B cell (primary cell): ENCODE measurements at regions not wholly inside any gene's neighbourhood (a gene's known extent, or its start where the extent isn't known, plus 50 kb on each side); places are given as distances from the start of the nearest gene placed in this dataset.

Experiments
- ATAC-seq: fragments of 200-7000 bp; cut with Tn5 transposase; one replicate; pipeline ENCODE4 v1.10.0; 2021; ENCODE audit warnings: low read depth, mild to moderate bottlenecking, moderate number of reproducible peaks, moderate library complexity
- CTCF ChIA-PET: fragments of 350-600 bp; sonication (Branson Sonifier 250); formaldehyde crosslinking; loops from one replicate; lab custom pipeline; 2021; ENCODE audit warnings: antibody characterized with exemption, inconsistent platforms; lab: Charles Lee
- POLR2A ChIA-PET: fragments of 350-600 bp; sonication (Branson Sonifier 250); formaldehyde crosslinking; loops from one replicate; lab custom pipeline; 2021; ENCODE audit warnings: antibody characterized with exemption; lab: Charles Lee
- DNase-seq: peaks from one replicate; pipeline ENCODE4 v3.0.0; 2013
- H2AFZ ChIP-seq: 2 replicates; pipeline ENCODE4 v1.6.1; 2012; ENCODE audit warnings: mild to moderate bottlenecking, low read depth, low read length; ENCODE audit not compliant: insufficient read depth, poor library complexity, severe bottlenecking
- H3K27ac ChIP-seq, 2 donors: 1 replicate in 1 of 2; 2 replicates in 1 of 2; pipeline ENCODE4 v1.5.1; 2012 to 2013; ENCODE audit warnings: low read length in 2 of 2, mild to moderate bottlenecking in 2 of 2, moderate library complexity in 1 of 2
- H3K27me3 ChIP-seq, 4 experiments: fragments of 200-600 bp in 1 of 4; sonication (generic) in 1 of 4; replicated peaks in 1 of 4; 1 replicate in 2 of 4; 2 replicates in 2 of 4; pipeline versions ENCODE4 v1.6.1 to v1.7.0; 2013 to 2016; ENCODE audit warnings: low read length in 3 of 4, mild to moderate bottlenecking in 2 of 4, mixed read lengths in 1 of 4, moderate library complexity in 1 of 4; ENCODE audit not compliant: insufficient read depth in 4 of 4, control insufficient read depth in 3 of 4; ENCODE audit errors: control extremely low read depth in 1 of 4
- H3K36me3 ChIP-seq, 2 experiments: replicated peaks in 1 of 2; 1 replicate in 1 of 2; 2 replicates in 1 of 2; pipeline versions ENCODE4 v1.6.1 to v1.7.1; 2013; ENCODE audit warnings: low read length in 1 of 2; ENCODE audit not compliant: insufficient read depth in 2 of 2, control insufficient read depth in 1 of 2; ENCODE audit errors: control extremely low read depth in 1 of 2, extremely low read depth in 1 of 2
- H3K4me1 ChIP-seq, 2 donors: fragments of 200-600 bp in 1 of 2; sonication (generic) in 1 of 2; 1 replicate in 1 of 2; 2 replicates in 1 of 2; pipeline versions ENCODE4 v1.5.1 to v1.6.1; 2013 to 2017; ENCODE audit warnings: low read length in 2 of 2; ENCODE audit not compliant: control insufficient read depth in 2 of 2, insufficient read depth in 2 of 2
- H3K4me2 ChIP-seq: replicated peaks from 2 replicates; pipeline ENCODE3; 2012; ENCODE audit warnings: mild to moderate bottlenecking, low read depth, low read length; ENCODE audit not compliant: poor library complexity, severe bottlenecking
- H3K4me3 ChIP-seq, 5 experiments: fragments of 200-600 bp in 1 of 5; sonication (generic) in 1 of 5; 1 replicate in 3 of 5; 2 replicates in 2 of 5; pipeline versions ENCODE4 v1.5.1 to v1.7.0; 2011 to 2016; ENCODE audit warnings: low read length in 4 of 5, mild to moderate bottlenecking in 4 of 5, low read depth in 2 of 5, control low read depth in 1 of 5, moderate library complexity in 1 of 5; ENCODE audit not compliant: insufficient read depth in 1 of 5; ENCODE audit errors: control extremely low read depth in 1 of 5, extremely low read depth in 1 of 5
- H3K79me2 ChIP-seq: fragments of 200-600 bp; sonication (generic); one replicate; pipeline ENCODE4 v1.6.0; 2016; ENCODE audit warnings: low read length; ENCODE audit not compliant: control insufficient read depth, insufficient read depth
- H3K9ac ChIP-seq: fragments of 200-600 bp; sonication (generic); 2 replicates; pipeline ENCODE4 v1.6.1; 2017; ENCODE audit warnings: mild to moderate bottlenecking, low read length, moderate library complexity
- H3K9me3 ChIP-seq, 3 donors: one replicate each; pipeline versions ENCODE4 v1.6.1 to v1.7.1; 2013; ENCODE audit warnings: low read length in 2 of 3; ENCODE audit not compliant: control insufficient read depth in 2 of 3, insufficient read depth in 1 of 3; ENCODE audit errors: control extremely low read depth in 1 of 3
- H4K20me1 ChIP-seq: 2 replicates; pipeline ENCODE4 v1.6.0; 2012; ENCODE audit warnings: mild to moderate bottlenecking, low read length; ENCODE audit not compliant: insufficient read depth, control insufficient read depth, poor library complexity, severe bottlenecking
- H3K27ac Mint-ChIP-seq: one replicate; pipeline ENCODE4 v1.8.0; 2021; ENCODE audit warnings: mixed read lengths
- H3K27me3 Mint-ChIP-seq: one replicate; pipeline ENCODE4 v1.8.0; 2021; ENCODE audit warnings: mixed read lengths
- H3K4me1 Mint-ChIP-seq: one replicate; pipeline ENCODE4 v1.8.0; 2021; ENCODE audit warnings: mixed read lengths
- H3K4me3 Mint-ChIP-seq: one replicate; pipeline ENCODE4 v1.8.0; 2021; ENCODE audit warnings: mixed read lengths
- H3K9me3 Mint-ChIP-seq: one replicate; pipeline ENCODE4 v1.8.0; 2022; ENCODE audit warnings: mixed read lengths; ENCODE audit not compliant: insufficient read depth
- CTCF ChIP-seq: fragments of 200-600 bp; IDR thresholded peaks from one replicate; pipeline ENCODE4 v1.8.0; 2022; ENCODE audit warnings: antibody characterized with exemption, mild to moderate bottlenecking
- EZH2 ChIP-seq: IDR thresholded peaks from 2 replicates; pipeline ENCODE4 v1.6.1; 2012; ENCODE audit warnings: borderline replicate concordance, low read depth, mild to moderate bottlenecking, moderate library complexity, low read length; ENCODE audit not compliant: insufficient read depth, poor library complexity, severe bottlenecking
- WGBS: methylation state at CpG from one replicate; pipeline ENCODE4 v1.1.5; 2013; ENCODE audit warnings: missing lambda C conversion rate; ENCODE audit not compliant: insufficient coverage; 5-methylcytosine and 5-hydroxymethylcytosine counted together
- intact Hi-C: fragments of 100-400 bp; cut with micrococcal nuclease; formaldehyde crosslinking; loops from one replicate; pipeline ENCODE4 v1.10.0; 2022

DNA sequence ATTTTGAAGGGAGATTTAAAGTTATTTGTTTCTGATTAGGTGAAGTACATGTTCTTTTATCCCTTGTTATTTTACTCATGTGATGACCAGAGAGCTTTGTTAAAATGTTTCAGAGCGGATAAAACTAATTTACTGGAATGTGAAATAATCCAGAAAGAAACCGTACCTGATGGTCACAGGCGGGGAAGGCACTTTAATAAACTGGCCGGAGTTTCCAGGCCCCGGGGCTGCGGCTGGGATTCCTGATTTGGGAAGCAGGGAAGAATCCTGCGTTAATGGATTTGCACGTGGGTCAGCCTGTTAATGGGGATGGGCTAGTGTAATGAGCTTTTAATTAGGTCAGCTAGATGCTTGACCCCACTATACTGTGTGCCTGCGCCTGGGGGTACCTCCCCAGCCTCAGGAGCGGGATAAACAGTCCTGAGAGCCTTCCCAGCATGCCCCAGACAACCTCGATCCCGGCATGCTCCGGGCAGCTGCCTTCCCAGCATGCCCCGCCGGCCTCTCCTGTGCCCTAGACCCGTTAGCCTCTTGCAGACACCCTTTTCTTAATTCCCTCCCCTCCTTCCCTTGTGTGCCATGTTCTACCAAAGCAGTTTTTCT is 208.6 kb upstream of the CDKN3 start:
- no peak for ATAC-seq
- TF ChIP-seq EZH2 (no peak), CTCF (no peak)
- no peak overlapping the region for H3K4me3 Mint-ChIP-seq
- no peaks in the 10 kb centered on the region for H3K27me3 ChIP-seq
- peaks cover 8% of the 10 kb centered on the region for H3K27me3 Mint-ChIP-seq
- ChIA-PET CTCF (interaction anchor here (6.8 kb wide), 1 partner anchor 13 kb away, joined by 33 read pairs; no protein-coding TSS in a partner anchor), POLR2A (no interaction called here)
- H3K4me1 ChIP-seq: no peaks in the 10 kb centered on the region
- no peaks in the 10 kb centered on the region for H3K9me3 ChIP-seq
- no peak overlapping the region for H3K4me2 ChIP-seq
- H3K9ac ChIP-seq: no peak overlapping the region
- DNase-seq: no peak
- no peaks in the 10 kb centered on the region for H3K9me3 Mint-ChIP-seq
- intact Hi-C loops: no loop called here
- H3K4me1 Mint-ChIP-seq: no peaks in the 10 kb centered on the region
- no peak overlapping the region for H3K27ac Mint-ChIP-seq
- WGBS: 88% methylated on average over 14 of the region's 16 CpGs
- no peak overlapping the region for H2AFZ ChIP-seq
- no peak overlapping the region for H3K4me3 ChIP-seq
- H3K27ac ChIP-seq: no peak overlapping the region
- H3K79me2 ChIP-seq: no peaks in the 10 kb centered on the region
- H3K36me3 ChIP-seq: no peaks in the 10 kb centered on the region
- no peaks in the 10 kb centered on the region for H4K20me1 ChIP-seq

DNA sequence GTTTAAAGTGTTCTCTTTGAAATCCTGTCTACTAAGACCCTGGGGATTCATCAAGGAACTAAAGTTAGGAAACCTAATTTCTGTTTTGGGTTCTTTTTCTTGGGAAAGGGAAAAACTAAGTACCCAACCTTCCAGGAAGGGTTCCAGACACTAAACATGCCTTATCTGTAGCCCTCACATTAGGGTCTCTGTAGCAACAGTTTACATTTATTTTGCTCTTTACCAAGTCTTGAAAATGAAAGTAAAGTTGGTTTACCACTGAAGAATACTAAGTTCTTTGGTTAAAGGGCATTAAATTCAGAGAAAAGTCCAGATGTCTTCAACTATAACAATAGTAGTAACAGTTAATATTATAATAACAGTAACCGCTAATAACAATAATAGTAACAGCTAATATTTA is 207.5 kb upstream of the CDKN3 start:
- ChIA-PET CTCF (interaction anchor here (0.7 kb wide), 1 partner anchor 207 kb away, joined by 3 read pairs; no protein-coding TSS in a partner anchor), POLR2A (no interaction called here)
- H3K79me2 ChIP-seq: no peaks in the 10 kb centered on the region
- no peak overlapping the region for H3K4me3 ChIP-seq
- TF ChIP-seq CTCF (no peak), EZH2 (no peak)
- no peaks in the 10 kb centered on the region for H4K20me1 ChIP-seq
- H3K27me3 ChIP-seq: no peaks in the 10 kb centered on the region
- no peak overlapping the region for H2AFZ ChIP-seq
- no peaks in the 10 kb centered on the region for H3K9me3 ChIP-seq
- Mint-ChIP-seq H3K4me3 (no peak overlapping the region), H3K9me3 (no peaks in the 10 kb centered on the region), H3K4me1 (no peaks in the 10 kb centered on the region), H3K27me3 (peaks cover 8% of the 10 kb centered on the region), H3K27ac (no peak overlapping the region)
- no peaks in the 10 kb centered on the region for H3K36me3 ChIP-seq
- no peak overlapping the region for H3K27ac ChIP-seq
- intact Hi-C loops: no loop called here
- no peak for DNase-seq
- H3K9ac ChIP-seq: no peak overlapping the region
- no CpG with 5 or more reads among the region's 1 CpG for WGBS
- no peak for ATAC-seq
- H3K4me2 ChIP-seq: no peak overlapping the region
- no peaks in the 10 kb centered on the region for H3K4me1 ChIP-seq
